Ishikawa (cell line): ENCODE measurements at regions not wholly inside any gene's neighbourhood (a gene's known extent, or its start where the extent isn't known, plus 50 kb on each side); places are given as distances from the start of the nearest gene placed in this dataset.

Experiments used
- CEBPB ChIP-seq: IDR thresholded peaks from 2 replicates; pipeline ENCODE4 v1.6.1; 2012
- CREB1 ChIP-seq: IDR thresholded peaks from 2 replicates; pipeline ENCODE4 v1.6.1; 2012; ENCODE audit warnings: low read depth
- EGR1 ChIP-seq: IDR thresholded peaks from 2 replicates; pipeline ENCODE4 v1.6.1; 2012
- EP300 ChIP-seq: IDR thresholded peaks from 2 replicates; pipeline ENCODE4 v1.6.1; 2012; ENCODE audit warnings: borderline replicate concordance
- FOXM1 ChIP-seq: IDR thresholded peaks from 2 replicates; pipeline ENCODE4 v1.6.1; 2012; ENCODE audit warnings: low read depth, borderline replicate concordance
- MAX ChIP-seq: IDR thresholded peaks from 2 replicates; pipeline ENCODE4 v1.6.1; 2012
- NFIC ChIP-seq: IDR thresholded peaks from 2 replicates; pipeline ENCODE4 v1.6.1; 2012
- RAD21 ChIP-seq: IDR thresholded peaks from 2 replicates; pipeline ENCODE4 v1.6.1; 2012; ENCODE audit warnings: low read depth
- REST ChIP-seq: IDR thresholded peaks from 2 replicates; pipeline ENCODE4 v1.6.1; 2012; ENCODE audit warnings: low read depth, mild to moderate bottlenecking
- TAF1 ChIP-seq: IDR thresholded peaks from 2 replicates; pipeline ENCODE4 v1.6.1; 2012; ENCODE audit warnings: low read depth, mild to moderate bottlenecking
- TCF12 ChIP-seq: IDR thresholded peaks from 2 replicates; pipeline ENCODE4 v1.6.1; 2012; ENCODE audit warnings: low read depth
- TEAD4 ChIP-seq: IDR thresholded peaks from 2 replicates; pipeline ENCODE4 v1.6.1; 2012
- USF1 ChIP-seq: IDR thresholded peaks from 2 replicates; pipeline ENCODE4 v1.6.1; 2012
- YY1 ChIP-seq: IDR thresholded peaks from 2 replicates; pipeline ENCODE4 v1.6.1; 2012; ENCODE audit warnings: low read depth
- ZBTB7A ChIP-seq: IDR thresholded peaks from 2 replicates; pipeline ENCODE4 v1.6.1; 2012; ENCODE audit warnings: low read depth

- TF ChIP-seq EGR1 (no peak), ZBTB7A (no peak), TEAD4 (no peak), REST (no peak), USF1 (no peak), RAD21 (no peak), MAX (no peak), CREB1 (no peak), TAF1 (no peak), FOXM1 (no peak), YY1 (no peak), CEBPB (no peak), EP300 (no peak), TCF12 (no peak)
Measured at GRCh38 chr2:118755384-118755783, 92.1 kb downstream of the EN1 start.

- TF ChIP-seq CEBPB (no peak), EGR1 (no peak), USF1 (no peak), REST (no peak), RAD21 (no peak), MAX (no peak), YY1 (no peak), TCF12 (no peak), TAF1 (no peak), NFIC (no peak), CREB1 (no peak), FOXM1 (no peak), EP300 (no peak), ZBTB7A (no peak), TEAD4 (no peak)
Measured at GRCh38 chr2:118752762-118753429, 94.6 kb downstream of the EN1 start.

GRCh38 chr2:118750959-118751565, 96.4 kb downstream of the EN1 start:
- TF ChIP-seq CREB1: no peak
- no peak for TF ChIP-seq CEBPB
- TF ChIP-seq EP300: no peak
- no peak for TF ChIP-seq TAF1
- TF ChIP-seq YY1: no peak
- TF ChIP-seq MAX: no peak
- TF ChIP-seq TEAD4: no peak
- TF ChIP-seq NFIC: no peak
- TF ChIP-seq FOXM1: no peak
- TF ChIP-seq USF1: no peak
- TF ChIP-seq EGR1: no peak

GRCh38 chr2:118748245-118748885, 99.1 kb downstream of the EN1 start:
- TF ChIP-seq EGR1 (no peak), MAX (no peak), TCF12 (no peak), TEAD4 (no peak), USF1 (no peak), CREB1 (no peak), EP300 (no peak), NFIC (no peak)
